GM12878 (cell line): ENCODE measurements at regions not wholly inside any gene's neighbourhood (a gene's known extent, or its start where the extent isn't known, plus 50 kb on each side); places are given as distances from the start of the nearest gene placed in this dataset.

Source experiments
- DPF2 ChIP-seq: fragments of 450-650 bp; IDR thresholded peaks from 2 replicates; pipeline ENCODE4 v1.6.1; 2017; ENCODE audit warnings: mild to moderate bottlenecking
- EP300 ChIP-seq, 2 experiments: fragments of 150-350 bp in 1 of 2; IDR thresholded peaks; 2 replicates each; pipeline ENCODE4 v1.6.1; 2011 to 2012; ENCODE audit warnings: low read depth in 2 of 2, low read length in 2 of 2, borderline replicate concordance in 1 of 2, improper control_type of control experiment in 1 of 2, inconsistent platforms in 1 of 2; ENCODE audit not compliant: control insufficient read depth in 1 of 2
- FOXM1 ChIP-seq: IDR thresholded peaks from 2 replicates; pipeline ENCODE4 v1.6.1; 2012; ENCODE audit warnings: low read depth, mild to moderate bottlenecking, inconsistent platforms, low read length, moderate library complexity
- MEF2A ChIP-seq: IDR thresholded peaks from 2 replicates; pipeline ENCODE4 v1.6.1; 2011; ENCODE audit warnings: low read depth, mild to moderate bottlenecking, low read length, moderate library complexity; ENCODE audit not compliant: insufficient read depth
- NR2F1 ChIP-seq: fragments of 450-650 bp; conservative IDR thresholded peaks from 2 replicates; pipeline ENCODE4 v1.6.1; 2017; ENCODE audit warnings: mild to moderate bottlenecking
- PKNOX1 ChIP-seq: fragments of 450-650 bp; IDR thresholded peaks from 2 replicates; pipeline ENCODE4 v1.6.1; 2016; ENCODE audit warnings: mild to moderate bottlenecking
- POLR2AphosphoS5 ChIP-seq: IDR thresholded peaks from 2 replicates; pipeline ENCODE4 v1.6.1; 2011; ENCODE audit warnings: mild to moderate bottlenecking, low read length, inconsistent platforms
- RCOR1 ChIP-seq: conservative IDR thresholded peaks from 2 replicates; pipeline ENCODE4 v1.6.1; 2012; ENCODE audit warnings: low read depth, low read length, improper control_type of control experiment
- SREBF2 ChIP-seq: IDR thresholded peaks from 2 replicates; pipeline ENCODE4 v1.6.1; 2012; ENCODE audit warnings: mild to moderate bottlenecking, low read length
- TF ChIP-seq, protein P1 (sequence below), 3 experiments: IDR thresholded peaks in 2 of 3; conservative IDR thresholded peaks in 1 of 3; 2 replicates each; pipeline ENCODE4 v1.5.1; 2011; ENCODE audit warnings: low read depth in 3 of 3, low read length in 3 of 3, mild to moderate bottlenecking in 3 of 3, control low read depth in 2 of 3, moderate library complexity in 2 of 3, inconsistent platforms in 1 of 3, mixed read lengths in 1 of 3; ENCODE audit not compliant: control insufficient read depth in 2 of 3, insufficient read depth in 1 of 3; ENCODE audit errors: extremely low read depth in 1 of 3

DNA sequence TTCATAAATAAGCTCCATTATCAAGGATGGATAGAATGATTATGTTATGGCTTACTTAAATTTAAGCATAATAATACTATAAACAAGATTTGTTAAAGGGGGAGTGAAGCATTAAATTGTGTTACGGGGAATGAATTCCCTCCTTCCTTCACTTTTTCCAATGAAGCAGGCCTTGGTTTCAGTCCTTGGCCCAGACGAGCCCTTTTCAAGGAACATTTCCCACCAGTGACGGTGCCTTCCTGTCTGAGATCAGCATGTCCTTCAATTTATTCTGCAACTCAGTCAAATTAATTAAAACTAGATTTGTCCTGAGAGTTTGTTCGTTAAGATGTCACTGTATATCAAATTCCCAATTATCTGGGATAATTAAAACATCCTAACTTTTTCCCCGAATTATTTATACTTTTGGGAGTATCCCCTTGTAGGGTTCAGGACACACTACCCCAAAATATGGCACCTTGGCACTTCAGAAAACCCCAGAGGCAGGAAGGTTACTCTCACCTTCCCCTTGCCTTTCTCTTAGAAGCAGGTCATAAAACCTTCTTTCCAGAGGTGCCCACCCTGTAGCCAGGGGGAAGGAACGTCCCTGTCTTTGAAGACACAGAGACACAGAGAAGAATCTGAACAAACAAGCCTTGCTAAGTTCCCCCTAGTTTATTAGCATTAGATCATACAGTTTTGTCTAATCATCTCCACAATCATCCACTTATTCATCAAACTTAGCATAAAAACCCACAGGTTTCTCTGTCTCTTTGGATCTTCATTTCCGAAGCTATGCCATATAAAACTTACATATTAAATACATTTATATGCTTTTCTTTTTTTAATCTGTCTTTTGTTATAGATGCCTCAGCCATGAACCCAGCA is 86.2 kb upstream of the ARHGAP29 start:
- TF ChIP-seq, protein P1, sequence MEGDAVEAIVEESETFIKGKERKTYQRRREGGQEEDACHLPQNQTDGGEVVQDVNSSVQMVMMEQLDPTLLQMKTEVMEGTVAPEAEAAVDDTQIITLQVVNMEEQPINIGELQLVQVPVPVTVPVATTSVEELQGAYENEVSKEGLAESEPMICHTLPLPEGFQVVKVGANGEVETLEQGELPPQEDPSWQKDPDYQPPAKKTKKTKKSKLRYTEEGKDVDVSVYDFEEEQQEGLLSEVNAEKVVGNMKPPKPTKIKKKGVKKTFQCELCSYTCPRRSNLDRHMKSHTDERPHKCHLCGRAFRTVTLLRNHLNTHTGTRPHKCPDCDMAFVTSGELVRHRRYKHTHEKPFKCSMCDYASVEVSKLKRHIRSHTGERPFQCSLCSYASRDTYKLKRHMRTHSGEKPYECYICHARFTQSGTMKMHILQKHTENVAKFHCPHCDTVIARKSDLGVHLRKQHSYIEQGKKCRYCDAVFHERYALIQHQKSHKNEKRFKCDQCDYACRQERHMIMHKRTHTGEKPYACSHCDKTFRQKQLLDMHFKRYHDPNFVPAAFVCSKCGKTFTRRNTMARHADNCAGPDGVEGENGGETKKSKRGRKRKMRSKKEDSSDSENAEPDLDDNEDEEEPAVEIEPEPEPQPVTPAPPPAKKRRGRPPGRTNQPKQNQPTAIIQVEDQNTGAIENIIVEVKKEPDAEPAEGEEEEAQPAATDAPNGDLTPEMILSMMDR (IDR thresholded peaks at IDR 0.05 in 2 of 3, conservative IDR thresholded peaks at IDR 0.05 in 1 of 3; ENCODE audit: control insufficient read depth in 2 of 3, extremely low read depth in 1 of 3, insufficient read depth in 1 of 3, low read depth in 3 of 3, low read length in 3 of 3) = no peak
- TF ChIP-seq MEF2A = no peak
- no peak for TF ChIP-seq SREBF2
- no peak for TF ChIP-seq POLR2AphosphoS5
- TF ChIP-seq DPF2 = no peak
- TF ChIP-seq PKNOX1 = no peak
- TF ChIP-seq EP300 (IDR thresholded peaks at IDR 0.05; ENCODE audit: borderline replicate concordance in 1 of 2, control insufficient read depth in 1 of 2, low read depth in 2 of 2, low read length in 2 of 2) = no peak
- no peak for TF ChIP-seq RCOR1
- no peak for TF ChIP-seq FOXM1
- TF ChIP-seq NR2F1 = no peak
